ENCODE measurements at regions not wholly inside any gene's neighbourhood (a gene's known extent, or its start where the extent isn't known, plus 50 kb on each side); places are given as distances from the start of the nearest gene placed in this dataset.

DNA sequence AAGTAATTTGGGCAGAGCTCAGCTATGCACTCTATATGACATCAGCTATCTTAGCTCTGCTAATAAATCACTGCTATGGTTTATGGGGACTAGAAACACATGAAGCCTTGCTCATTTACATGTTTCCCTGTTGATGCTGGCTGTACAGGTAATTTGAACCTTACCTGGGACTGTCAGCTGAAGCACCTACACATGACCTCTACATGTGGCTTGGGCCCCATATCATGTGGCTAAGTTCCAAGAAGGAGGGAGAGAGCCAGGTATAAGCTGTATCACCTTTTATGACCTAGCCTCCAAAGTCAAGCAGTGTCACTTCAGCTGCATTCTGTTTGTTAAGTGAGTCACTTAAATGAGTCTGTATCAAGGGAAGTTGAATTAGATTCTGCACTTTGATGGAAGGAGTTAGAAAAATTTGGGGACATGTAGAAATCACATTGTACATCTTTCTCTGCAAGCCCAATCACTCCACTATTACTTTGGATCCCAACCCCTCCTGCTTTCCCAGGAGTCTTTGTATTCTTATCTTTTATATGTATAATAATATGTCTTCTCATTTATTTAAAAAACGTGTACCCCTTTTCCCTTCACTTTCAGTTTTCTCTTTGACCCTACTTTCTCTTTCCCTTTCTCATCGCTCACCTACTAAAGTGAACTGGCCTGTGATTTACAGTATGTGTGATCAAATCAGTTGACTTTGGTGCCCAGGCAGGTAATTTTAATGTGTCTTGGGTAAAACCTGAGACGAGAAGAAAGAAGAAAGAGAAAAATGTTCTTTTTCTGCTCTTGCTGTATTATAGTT lies 53.4 kb upstream of the PRKACB start:
- POLR2A ChIA-PET (ENCODE audit: low non-redundant PET) = no interaction called here
- no peak for TF ChIP-seq CTCF (conservative IDR thresholded peaks at IDR 0.05; ENCODE audit: low read depth)
- no peak overlapping the region for H3K27ac ChIP-seq
- CTCF ChIA-PET = interaction anchor here (0.6 kb wide), 1 partner anchor 601 kb away, joined by 3 read pairs; no protein-coding TSS in a partner anchor
- no peak for DNase-seq (ENCODE audit: low spot score)

GRCh38 chr1:84089867-84090266 lies 54.2 kb upstream of the PRKACB start:
- H3K27ac ChIP-seq = no peak overlapping the region
- no peak for DNase-seq (ENCODE audit: low spot score)
- CTCF ChIA-PET = interaction anchor here (0.6 kb wide), 1 partner anchor 602 kb away, joined by 3 read pairs; no protein-coding TSS in a partner anchor
- TF ChIP-seq CTCF (conservative IDR thresholded peaks at IDR 0.05; ENCODE audit: low read depth) = no peak
- POLR2A ChIA-PET (ENCODE audit: low non-redundant PET) = no interaction called here

GRCh38 chr1:84089465-84089864 lies 54.6 kb upstream of the PRKACB start:
- TF ChIP-seq CTCF (conservative IDR thresholded peaks at IDR 0.05; ENCODE audit: low read depth) = no peak
- peak; percentile 65 for DNase-seq (ENCODE audit: low spot score)
- POLR2A ChIA-PET (ENCODE audit: low non-redundant PET) = no interaction called here
- CTCF ChIA-PET = no interaction called here
- H3K27ac ChIP-seq = no peak overlapping the region

DNA sequence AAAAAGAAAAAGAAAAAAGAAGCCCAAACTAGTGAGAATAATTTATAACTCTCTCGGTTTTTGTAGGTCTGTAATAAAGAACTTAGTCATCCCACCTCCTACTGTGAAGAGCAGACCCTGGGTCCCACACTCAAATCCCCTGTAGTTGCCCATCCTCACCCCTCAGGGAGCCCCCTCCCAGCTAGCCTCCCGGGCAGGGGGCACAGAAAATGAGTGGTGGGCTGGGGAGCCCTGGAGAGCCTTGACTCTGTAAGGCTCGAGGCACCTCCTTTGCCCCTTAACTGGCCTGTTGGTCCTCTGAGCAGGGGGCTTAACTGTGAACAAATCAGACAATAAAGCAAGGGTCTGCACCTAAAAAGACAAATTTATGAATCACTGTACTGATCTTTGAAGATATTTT lies 57.5 kb upstream of the PRKACB start:
- POLR2A ChIA-PET (ENCODE audit: low non-redundant PET) = no interaction called here
- H3K27ac ChIP-seq = no peak overlapping the region
- CTCF ChIA-PET = no interaction called here
- no peak for DNase-seq (ENCODE audit: low spot score)
- TF ChIP-seq CTCF (conservative IDR thresholded peaks at IDR 0.05; ENCODE audit: low read depth) = no peak

DNA sequence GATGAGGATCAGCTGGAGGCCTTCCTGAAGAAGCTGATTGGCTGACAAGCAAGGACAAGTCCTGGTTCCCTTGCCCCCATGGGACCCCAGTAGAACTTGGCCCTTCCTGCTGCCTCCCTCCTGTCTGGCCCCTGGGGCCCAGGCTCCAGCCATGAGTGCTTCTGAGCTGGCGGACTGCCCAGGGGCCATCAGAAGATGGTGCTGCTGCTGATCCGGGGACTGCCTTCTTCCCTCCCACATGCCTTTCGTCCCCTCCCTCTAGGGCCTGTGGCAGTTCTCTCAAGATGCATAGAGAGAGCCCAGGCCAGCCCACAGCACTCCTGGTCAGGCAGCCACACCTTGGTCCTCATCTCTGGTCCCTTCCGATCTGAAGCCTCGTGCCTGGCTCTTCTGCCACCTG lies 57.9 kb upstream of the PRKACB start:
- ChIA-PET CTCF (no interaction called here), POLR2A (ENCODE audit: low non-redundant PET) (no interaction called here)
- no peak overlapping the region for H3K27ac ChIP-seq
- TF ChIP-seq CTCF (conservative IDR thresholded peaks at IDR 0.05; ENCODE audit: low read depth) = no peak
- no peak for DNase-seq (ENCODE audit: low spot score)

DNA sequence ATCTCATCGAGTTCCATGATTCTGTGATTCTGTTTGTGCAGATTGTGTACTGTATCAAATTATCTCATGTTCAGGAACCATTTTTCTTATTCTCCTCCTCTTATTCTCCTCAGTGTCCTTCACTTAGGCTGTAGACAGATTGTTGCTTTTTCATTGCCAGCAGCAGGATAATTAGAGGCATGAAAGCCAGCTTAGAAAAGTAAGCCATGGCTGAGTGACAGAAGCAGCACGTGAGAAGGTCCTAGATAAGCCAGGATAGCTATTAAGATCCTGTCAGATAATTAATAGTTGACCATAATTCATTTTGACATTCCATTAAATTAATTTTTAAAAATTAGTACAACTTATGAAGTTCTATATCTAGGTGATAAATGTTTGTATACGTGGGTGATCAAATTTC lies 60.8 kb upstream of the PRKACB start:
- TF ChIP-seq CTCF (conservative IDR thresholded peaks at IDR 0.05; ENCODE audit: low read depth) = no peak
- H3K27ac ChIP-seq = no peak overlapping the region
- no peak for DNase-seq (ENCODE audit: low spot score)
- POLR2A ChIA-PET (ENCODE audit: low non-redundant PET) = no interaction called here
- CTCF ChIA-PET = no interaction called here
